ENCODE measurements at regions not wholly inside any gene's neighbourhood (a gene's known extent, or its start where the extent isn't known, plus 50 kb on each side); places are given as distances from the start of the nearest gene placed in this dataset.

DNA sequence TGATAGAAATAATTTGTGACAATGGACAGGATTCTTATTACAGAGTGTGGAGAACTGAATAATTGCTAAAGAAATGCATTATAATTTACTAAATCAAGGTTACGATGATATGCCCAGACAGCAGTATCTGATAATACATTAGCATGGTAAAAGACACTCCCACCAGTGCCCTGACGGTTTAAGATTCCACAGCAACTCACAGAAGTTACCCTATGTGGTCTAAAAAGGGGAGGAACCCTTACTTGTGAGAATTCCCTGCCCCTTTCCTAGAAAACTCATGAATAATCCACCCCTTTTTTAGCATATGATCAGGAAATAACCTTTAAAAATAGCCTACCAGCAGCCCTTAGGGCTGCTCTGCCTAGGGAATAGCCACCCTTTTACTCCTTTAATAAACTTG is 244.7 kb upstream of the SLC24A2 start:
- Histone ChIP-seq H3K4me3 (no peak overlapping the region), H3K36me3 (no peaks in the 10 kb centered on the region), H3K4me1 (peaks cover 0 to 11% of the 10 kb centered on the region in 2 donors), H3K9me3 (no peaks in the 10 kb centered on the region), H3K27me3 (no peaks in the 10 kb centered on the region), H3K27ac (peak overlapping the region; percentile 54 to 68 (median 62))
- intact Hi-C loops (cut with DNase I; ENCODE audit: low total_unique reads) (no loop called here), in situ Hi-C loops (cut with MboI; ENCODE audit: low sequenced_read_pairs in 4 of 4) (loop anchor here in 1 of 4 donors (25.0 kb wide), 1 partner anchor 96 kb away; no protein-coding TSS in a partner anchor)
- no peak for TF ChIP-seq POLR2A (IDR thresholded peaks at IDR 0.05)
- TF ChIP-seq, protein P1, sequence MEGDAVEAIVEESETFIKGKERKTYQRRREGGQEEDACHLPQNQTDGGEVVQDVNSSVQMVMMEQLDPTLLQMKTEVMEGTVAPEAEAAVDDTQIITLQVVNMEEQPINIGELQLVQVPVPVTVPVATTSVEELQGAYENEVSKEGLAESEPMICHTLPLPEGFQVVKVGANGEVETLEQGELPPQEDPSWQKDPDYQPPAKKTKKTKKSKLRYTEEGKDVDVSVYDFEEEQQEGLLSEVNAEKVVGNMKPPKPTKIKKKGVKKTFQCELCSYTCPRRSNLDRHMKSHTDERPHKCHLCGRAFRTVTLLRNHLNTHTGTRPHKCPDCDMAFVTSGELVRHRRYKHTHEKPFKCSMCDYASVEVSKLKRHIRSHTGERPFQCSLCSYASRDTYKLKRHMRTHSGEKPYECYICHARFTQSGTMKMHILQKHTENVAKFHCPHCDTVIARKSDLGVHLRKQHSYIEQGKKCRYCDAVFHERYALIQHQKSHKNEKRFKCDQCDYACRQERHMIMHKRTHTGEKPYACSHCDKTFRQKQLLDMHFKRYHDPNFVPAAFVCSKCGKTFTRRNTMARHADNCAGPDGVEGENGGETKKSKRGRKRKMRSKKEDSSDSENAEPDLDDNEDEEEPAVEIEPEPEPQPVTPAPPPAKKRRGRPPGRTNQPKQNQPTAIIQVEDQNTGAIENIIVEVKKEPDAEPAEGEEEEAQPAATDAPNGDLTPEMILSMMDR (IDR thresholded peaks at IDR 0.05 in 4 of 5, conservative IDR thresholded peaks at IDR 0.05 in 1 of 5), result no peak
- no peak for DNase-seq
- no peak for ATAC-seq

- Histone ChIP-seq H3K27me3 (no peaks in the 10 kb centered on the region), H3K36me3 (no peaks in the 10 kb centered on the region), H3K27ac (peak overlapping the region; percentile 54 to 68 (median 62)), H3K4me3 (peak overlapping the region in 1 of 4 donors; percentile 3), H3K4me1 (peaks cover 0 to 11% of the 10 kb centered on the region in 2 donors), H3K9me3 (no peaks in the 10 kb centered on the region)
- DNase-seq (no peak), ATAC-seq (peak; percentile 56 to 75)
- TF ChIP-seq, protein P1 (IDR thresholded peaks at IDR 0.05 in 4 of 5, conservative IDR thresholded peaks at IDR 0.05 in 1 of 5), result no peak
- no peak for TF ChIP-seq POLR2A (IDR thresholded peaks at IDR 0.05)
- intact Hi-C loops (cut with DNase I; ENCODE audit: low total_unique reads) (no loop called here), in situ Hi-C loops (cut with MboI; ENCODE audit: low sequenced_read_pairs in 4 of 4) (loop anchor here in 1 of 4 donors (25.0 kb wide), 1 partner anchor 95 kb away; no protein-coding TSS in a partner anchor)
Measured at GRCh38 chr9:20032413-20033006, 243.7 kb upstream of the SLC24A2 start.

GRCh38 chr9:20031836-20032235 is 243.0 kb upstream of the SLC24A2 start:
- intact Hi-C loops (cut with DNase I; ENCODE audit: low total_unique reads) (no loop called here), in situ Hi-C loops (cut with MboI; ENCODE audit: low sequenced_read_pairs in 4 of 4) (loop anchor here in 1 of 4 donors (25.0 kb wide), 1 partner anchor 95 kb away; no protein-coding TSS in a partner anchor)
- DNase-seq (no peak), ATAC-seq (no peak)
- Histone ChIP-seq H3K27me3 (no peaks in the 10 kb centered on the region), H3K4me3 (no peak overlapping the region), H3K36me3 (no peaks in the 10 kb centered on the region), H3K4me1 (peaks cover 0 to 11% of the 10 kb centered on the region in 2 donors), H3K27ac (peak overlapping the region; percentile 54 to 72 (median 64)), H3K9me3 (no peaks in the 10 kb centered on the region)
- TF ChIP-seq, protein P1 (IDR thresholded peaks at IDR 0.05 in 4 of 5, conservative IDR thresholded peaks at IDR 0.05 in 1 of 5), result no peak
- no peak for TF ChIP-seq POLR2A (IDR thresholded peaks at IDR 0.05)

GRCh38 chr9:20030671-20031070 is 241.8 kb upstream of the SLC24A2 start:
- Histone ChIP-seq H3K9me3 (no peaks in the 10 kb centered on the region), H3K27ac (peak overlapping the region in 2 of 4 donors; percentile 47 to 54), H3K36me3 (no peaks in the 10 kb centered on the region), H3K4me1 (peaks cover 0 to 11% of the 10 kb centered on the region in 2 donors), H3K4me3 (no peak overlapping the region), H3K27me3 (no peaks in the 10 kb centered on the region)
- intact Hi-C loops (cut with DNase I; ENCODE audit: low total_unique reads), result no loop called here
- ATAC-seq, result no peak
- in situ Hi-C loops (cut with MboI; ENCODE audit: low sequenced_read_pairs in 4 of 4), result loop anchor here in 1 of 4 donors (25.0 kb wide), 1 partner anchor 93 kb away; no protein-coding TSS in a partner anchor
- DNase-seq, result no peak
- TF ChIP-seq, protein P1 (IDR thresholded peaks at IDR 0.05 in 4 of 5, conservative IDR thresholded peaks at IDR 0.05 in 1 of 5), result no peak
- TF ChIP-seq POLR2A (IDR thresholded peaks at IDR 0.05), result no peak
